ENCODE measurements at regions not wholly inside any gene's neighbourhood (a gene's known extent, or its start where the extent isn't known, plus 50 kb on each side); places are given as distances from the start of the nearest gene placed in this dataset.

GRCh38 chr5:4548341-4548740 lies 591.8 kb upstream of the ADAMTS16 start:
- H3K4me3 ChIP-seq (ENCODE audit: low read depth, low read length), result no peak overlapping the region
- ChIA-PET POLR2A (no interaction called here), CTCF (no interaction called here)
- no peak for TF ChIP-seq CTCF (IDR thresholded peaks at IDR 0.05; ENCODE audit: insufficient read depth, low read length, missing control alignments)
- no peak for DNase-seq (ENCODE audit: low read depth, low spot score)

- ChIA-PET POLR2A (no interaction called here), CTCF (no interaction called here)
- no peak overlapping the region for H3K4me3 ChIP-seq (ENCODE audit: low read depth, low read length)
- DNase-seq (ENCODE audit: low read depth, low spot score), result no peak
- no peak for TF ChIP-seq CTCF (IDR thresholded peaks at IDR 0.05; ENCODE audit: insufficient read depth, low read length, missing control alignments)
These were observed 590.8 kb upstream of the ADAMTS16 start for GRCh38 chr5:4549351-4549750.

GRCh38 chr5:4551034-4551433 lies 589.1 kb upstream of the ADAMTS16 start:
- POLR2A ChIA-PET, result no interaction called here
- no peak overlapping the region for H3K4me3 ChIP-seq (ENCODE audit: low read depth, low read length)
- TF ChIP-seq CTCF (IDR thresholded peaks at IDR 0.05; ENCODE audit: insufficient read depth, low read length, missing control alignments), result no peak
- CTCF ChIA-PET, result no interaction called here
- DNase-seq (ENCODE audit: low read depth, low spot score), result no peak

GRCh38 chr5:4553130-4553529 lies 587.0 kb upstream of the ADAMTS16 start:
- POLR2A ChIA-PET, result no interaction called here
- no peak for DNase-seq (ENCODE audit: low read depth, low spot score)
- H3K4me3 ChIP-seq (ENCODE audit: low read depth, low read length), result no peak overlapping the region
- TF ChIP-seq CTCF (IDR thresholded peaks at IDR 0.05; ENCODE audit: insufficient read depth, low read length, missing control alignments), result no peak
- CTCF ChIA-PET, result no interaction called here

GRCh38 chr5:4553978-4554377 lies 586.2 kb upstream of the ADAMTS16 start:
- TF ChIP-seq CTCF (IDR thresholded peaks at IDR 0.05; ENCODE audit: insufficient read depth, low read length, missing control alignments), result no peak
- no peak overlapping the region for H3K4me3 ChIP-seq (ENCODE audit: low read depth, low read length)
- CTCF ChIA-PET, result no interaction called here
- POLR2A ChIA-PET, result no interaction called here
- DNase-seq (ENCODE audit: low read depth, low spot score), result no peak

- no peak overlapping the region for H3K4me3 ChIP-seq (ENCODE audit: low read depth, low read length)
- POLR2A ChIA-PET, result no interaction called here
- no peak for TF ChIP-seq CTCF (IDR thresholded peaks at IDR 0.05; ENCODE audit: insufficient read depth, low read length, missing control alignments)
- CTCF ChIA-PET, result no interaction called here
- DNase-seq (ENCODE audit: low read depth, low spot score), result no peak
These were observed 584.3 kb upstream of the ADAMTS16 start for GRCh38 chr5:4555725-4556285.
